Erythroblast (primary cell): ENCODE measurements at regions not wholly inside any gene's neighbourhood (a gene's known extent, or its start where the extent isn't known, plus 50 kb on each side); places are given as distances from the start of the nearest gene placed in this dataset.

Source experiments
- GATA1 ChIP-seq: IDR thresholded peaks from 2 replicates; pipeline ENCODE4 v1.6.1; 2011; ENCODE audit warnings: low read depth, mild to moderate bottlenecking, control low read depth, low read length, moderate library complexity
- POLR2A ChIP-seq: IDR thresholded peaks from 2 replicates; pipeline ENCODE4 v1.6.1; 2011; ENCODE audit warnings: mild to moderate bottlenecking, low read length

- TF ChIP-seq POLR2A (no peak), GATA1 (no peak)
These were observed 171.0 kb upstream of the HMGA2 start for GRCh38 chr12:65653321-65653720.
